ENCODE measurements at regions not wholly inside any gene's neighbourhood (a gene's known extent, or its start where the extent isn't known, plus 50 kb on each side); places are given as distances from the start of the nearest gene placed in this dataset.
"Not testable (repeated sequence)": the region's sequence is repeated elsewhere in the genome, so short reads cannot be mapped to it uniquely, and the experiment has no call there.

DNA sequence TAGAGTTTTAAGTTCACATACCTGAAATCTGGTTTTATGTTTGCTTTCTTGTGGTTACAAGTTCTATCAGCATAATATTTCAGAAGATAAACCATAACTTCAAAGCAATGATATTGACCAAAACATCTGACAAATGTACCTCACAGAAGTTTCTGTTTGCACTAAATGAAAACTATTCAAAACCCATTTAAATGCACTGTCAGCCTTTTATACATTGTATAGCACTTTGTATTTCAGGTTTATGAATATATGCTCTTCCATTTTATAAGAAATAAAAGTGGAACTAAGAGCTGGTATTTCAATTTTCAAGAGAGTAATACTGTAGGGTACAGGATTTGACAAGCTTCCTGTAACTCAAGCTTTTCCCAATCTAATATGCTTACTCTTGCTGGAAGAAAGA, 388.6 kb upstream of the MBL2 start:
- no peak for DNase-seq

DNA sequence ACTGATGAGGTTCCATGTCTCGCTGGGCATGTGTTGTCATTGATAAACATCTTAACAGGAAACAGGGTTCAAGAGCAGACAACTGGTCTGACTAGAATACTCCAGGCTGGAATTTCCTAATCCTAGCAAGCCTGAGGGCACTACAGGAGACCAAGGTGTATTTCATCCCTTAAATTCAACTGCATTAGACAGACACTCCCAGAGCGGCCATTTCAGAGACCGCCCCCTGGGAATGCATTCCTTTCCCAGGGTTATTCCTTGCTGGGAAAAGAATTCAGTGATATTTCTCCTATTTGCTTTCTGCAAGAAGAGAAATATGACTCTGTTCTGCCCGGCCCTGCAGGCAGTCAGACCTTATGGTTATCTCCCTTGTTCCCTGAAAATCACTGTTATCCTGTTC, 383.1 kb upstream of the MBL2 start:
- DNase-seq, result not testable (repeated sequence)

DNA sequence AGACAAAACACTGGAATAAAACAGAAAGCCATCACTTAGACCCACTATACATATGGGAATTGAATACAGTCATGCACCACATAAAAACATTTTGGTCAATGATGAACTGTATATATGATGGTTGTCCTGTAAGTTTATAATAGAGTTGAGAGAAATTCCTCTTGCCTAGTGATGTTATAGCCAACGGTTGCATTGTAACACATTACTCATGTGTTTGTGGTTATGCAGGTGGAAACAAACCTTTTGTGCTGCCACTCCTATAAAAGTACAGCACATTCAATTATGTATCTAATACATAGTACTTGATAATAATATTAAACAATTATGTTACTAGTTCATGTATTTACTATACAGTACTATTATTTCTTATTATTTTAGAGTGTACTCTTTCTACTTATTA, 381.2 kb upstream of the MBL2 start:
- no peak for DNase-seq

DNA sequence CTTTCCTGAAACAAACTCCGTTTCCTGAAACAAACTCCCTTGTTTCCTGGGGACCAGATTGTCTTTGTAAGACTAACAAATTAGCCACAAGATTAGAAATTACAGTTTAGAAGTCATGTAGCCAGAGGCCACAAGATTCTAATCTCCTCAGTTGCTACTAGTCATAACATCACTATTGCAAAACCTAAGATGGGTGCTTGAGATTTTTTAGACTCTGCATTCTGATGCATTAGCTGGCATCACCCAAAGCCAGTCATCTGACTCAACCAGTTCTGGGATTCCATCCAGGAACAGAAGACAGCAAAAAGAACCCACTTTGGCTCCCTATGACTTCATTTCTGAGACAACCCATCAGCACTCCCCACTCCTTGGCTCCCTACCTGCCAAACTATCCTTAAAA, 367.9 kb upstream of the MBL2 start:
- no peak for DNase-seq

DNA sequence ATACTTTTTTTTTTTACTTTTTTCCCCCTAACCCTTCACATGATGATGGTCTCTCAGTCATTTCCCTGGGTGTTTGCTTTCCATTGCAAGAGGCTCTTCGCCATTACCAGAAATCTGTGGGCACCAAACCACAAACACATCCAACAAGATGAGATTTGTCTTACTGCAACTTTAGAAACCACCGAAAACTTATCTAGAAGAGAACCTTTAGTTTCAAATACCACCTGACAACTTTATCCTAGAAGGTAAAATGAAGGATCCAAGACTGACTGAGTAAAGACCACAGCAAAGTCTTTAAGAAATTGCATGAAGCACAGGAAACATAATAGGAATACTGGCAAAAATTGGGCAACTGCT, 363.3 kb upstream of the MBL2 start:
- no peak for DNase-seq

DNA sequence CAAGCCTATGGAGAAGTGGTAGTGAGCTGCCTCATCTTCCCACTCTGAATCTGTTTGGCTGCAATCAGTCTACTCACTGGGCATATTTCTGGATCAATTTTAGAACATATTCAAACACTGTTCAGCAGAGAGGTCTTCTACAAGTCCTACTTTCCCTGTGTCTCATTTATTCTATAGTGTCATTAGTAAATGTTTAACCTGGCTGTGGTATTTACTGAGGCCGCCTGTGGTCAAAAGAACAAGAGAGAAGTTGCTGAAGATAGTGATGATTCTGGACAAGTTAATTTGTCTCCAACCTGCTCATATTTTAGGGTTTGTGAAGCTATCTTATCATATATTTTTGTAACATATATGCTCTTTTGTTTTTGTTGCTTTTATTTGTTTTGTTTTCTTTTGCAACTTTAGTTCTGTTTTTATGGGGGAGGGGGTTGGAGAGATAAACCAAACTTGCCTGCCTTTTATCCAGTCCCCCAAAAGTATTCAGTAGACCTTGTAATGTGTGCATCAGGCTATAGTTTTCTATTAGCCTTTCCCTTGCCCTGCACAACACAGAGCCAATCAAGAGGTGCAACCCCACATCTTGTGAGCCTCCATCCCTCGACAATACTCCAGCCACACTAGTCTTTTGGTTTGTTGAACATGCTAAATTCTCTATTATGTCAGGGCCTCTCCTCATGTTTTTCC, 362.8 kb upstream of the MBL2 start:
- no peak for DNase-seq

DNA sequence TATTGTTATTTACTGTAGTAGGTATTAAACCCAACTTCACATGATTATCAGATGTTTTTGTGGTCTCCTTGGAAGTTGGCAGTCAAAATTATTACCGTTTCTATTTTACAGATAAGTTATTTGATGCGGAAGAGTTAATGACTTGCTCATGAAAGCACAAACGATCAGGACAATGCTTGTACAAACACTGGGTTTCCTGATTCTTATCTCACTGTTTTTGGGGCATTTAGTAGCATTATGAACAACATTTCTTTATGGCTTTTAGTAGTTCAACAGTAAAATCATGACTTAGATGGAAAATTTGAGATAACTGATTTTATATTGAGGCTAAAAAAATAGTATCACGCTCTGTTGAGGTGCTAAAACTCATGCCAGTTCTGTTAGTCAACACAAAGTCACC, 361.5 kb upstream of the MBL2 start:
- no peak for DNase-seq

DNA sequence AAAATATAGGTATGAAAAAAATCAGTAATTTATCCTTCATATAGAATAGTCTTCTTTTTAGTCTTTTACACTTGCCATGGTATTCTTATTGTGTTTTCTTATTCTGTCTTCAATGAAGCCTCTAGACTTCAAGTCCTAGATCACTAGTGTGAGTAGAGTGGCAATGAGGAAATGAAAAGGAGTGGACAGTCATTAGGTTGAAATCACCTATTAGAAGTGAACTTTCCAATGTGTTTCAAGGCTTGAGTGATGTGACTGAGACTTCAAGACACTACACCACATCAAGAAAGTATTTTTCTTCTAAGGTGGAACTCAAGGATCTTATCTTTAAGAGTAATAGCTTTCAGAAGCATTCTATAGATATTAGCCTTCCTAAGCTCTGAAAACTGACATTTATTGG, 357.8 kb upstream of the MBL2 start:
- DNase-seq, result no peak

DNA sequence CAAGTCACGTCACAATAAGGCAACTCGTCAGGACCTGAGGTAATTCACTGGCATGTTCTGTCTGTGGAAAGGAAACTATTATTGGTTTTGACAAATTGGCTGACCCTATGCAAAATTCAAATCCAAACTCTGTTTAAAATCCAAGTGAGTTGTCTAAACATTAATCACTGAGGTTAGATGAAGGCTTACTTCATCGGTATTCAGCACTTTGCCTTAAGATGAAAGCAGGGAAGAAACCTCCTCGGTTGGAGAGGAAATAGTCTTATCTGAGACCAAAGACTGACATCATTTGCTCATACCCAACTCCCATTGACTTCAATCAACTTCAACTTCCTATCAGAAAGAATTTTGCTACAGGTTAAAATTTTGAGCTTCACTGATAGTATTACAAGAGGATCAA, 355.1 kb upstream of the MBL2 start:
- DNase-seq, result no peak

DNA sequence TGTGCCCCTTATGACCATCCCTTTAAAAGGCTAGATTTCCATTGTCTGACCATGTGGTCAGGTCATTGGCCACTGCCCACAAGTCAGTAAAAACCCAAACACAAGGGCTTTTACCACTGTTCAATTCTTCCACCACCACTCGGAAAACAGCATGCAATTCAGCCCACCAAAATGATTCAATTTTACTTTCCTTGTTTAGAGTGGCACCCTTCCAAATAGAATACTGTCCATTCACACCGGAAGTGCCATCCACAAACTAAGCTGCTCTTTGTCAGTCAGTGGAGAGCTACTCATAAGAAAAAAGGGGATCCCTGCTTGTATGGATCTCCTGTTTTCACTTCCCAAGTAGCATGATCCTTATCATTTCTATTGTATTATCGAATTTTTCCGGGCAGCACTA, 350.7 kb upstream of the MBL2 start:
- DNase-seq, result no peak

DNA sequence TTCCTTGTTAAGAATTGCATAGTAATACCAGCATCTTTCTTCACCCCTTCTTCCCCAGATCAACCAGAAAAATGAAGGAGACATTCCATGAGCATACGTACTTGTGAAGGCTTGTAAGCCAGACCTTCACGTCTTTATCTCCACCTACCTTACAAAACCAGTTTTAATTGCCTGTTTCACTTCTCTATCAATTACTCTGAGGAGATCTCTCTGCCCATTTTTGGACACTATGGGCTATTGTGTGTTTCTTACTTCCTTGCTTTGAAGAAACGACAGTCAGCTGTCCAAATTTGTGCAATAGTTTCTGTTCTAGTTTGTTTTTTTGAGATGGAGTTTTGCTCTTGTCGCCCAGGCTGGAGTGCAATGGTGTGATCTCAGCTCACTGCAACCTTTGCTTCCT, 349.7 kb upstream of the MBL2 start:
- DNase-seq, result no peak

DNA sequence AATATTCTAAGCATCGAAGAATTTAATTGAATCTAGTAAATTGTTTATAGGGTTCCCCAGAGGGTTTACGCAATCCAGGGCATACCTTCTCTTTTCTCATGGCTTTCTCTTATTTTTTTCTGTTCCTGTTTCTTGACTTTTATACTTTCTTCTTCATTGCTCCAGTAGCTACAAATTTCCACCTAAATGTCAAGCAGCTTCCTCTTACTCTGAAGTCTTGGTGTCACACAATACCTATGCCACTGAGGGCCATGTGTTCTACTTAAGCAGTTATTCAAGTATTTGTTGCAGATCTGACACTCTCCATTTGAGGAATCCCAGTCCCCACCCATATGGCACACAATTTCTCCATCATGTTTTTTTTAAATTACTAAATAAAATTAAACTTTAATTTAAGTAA, 343.1 kb upstream of the MBL2 start:
- DNase-seq, result no peak

DNA sequence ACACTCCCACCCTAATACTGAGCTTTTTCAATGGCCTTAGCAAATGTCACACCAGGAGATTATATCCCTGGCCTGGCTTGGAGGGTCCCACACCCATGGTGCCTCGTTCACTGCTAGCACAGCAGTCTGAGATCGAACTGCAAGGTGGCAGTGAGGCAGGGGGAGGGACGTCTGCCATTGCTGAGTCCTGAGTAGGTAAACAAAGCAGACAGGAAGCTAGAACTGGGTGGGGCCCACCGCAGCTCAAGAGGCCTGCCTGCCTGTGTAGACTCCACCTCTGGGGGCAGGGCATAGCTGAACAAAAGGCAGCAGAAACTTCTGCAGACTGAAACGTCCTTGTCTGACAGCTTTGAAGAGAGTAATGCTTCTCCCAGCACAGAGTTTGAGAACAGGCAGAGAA, 338.9 kb upstream of the MBL2 start:
- no peak for DNase-seq

DNA sequence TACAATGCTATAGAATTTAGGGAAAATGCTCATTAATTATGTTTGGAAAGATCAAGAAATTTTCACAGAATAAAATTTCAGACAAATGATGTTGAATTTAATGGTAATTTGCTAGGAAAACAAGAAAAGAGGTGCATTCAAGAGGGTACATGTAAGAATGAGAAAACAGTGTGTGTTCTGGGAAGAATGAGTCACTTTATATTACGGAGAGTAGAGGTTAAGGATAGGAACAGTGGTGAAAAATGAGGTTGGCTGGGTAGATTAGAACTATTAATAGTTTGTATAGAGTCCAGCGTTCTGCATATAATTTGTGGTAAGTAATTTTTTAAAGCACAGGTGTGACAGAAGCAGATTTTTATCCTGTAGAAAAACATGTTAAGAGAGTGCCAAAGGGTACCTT, 336.7 kb upstream of the MBL2 start:
- no peak for DNase-seq

DNA sequence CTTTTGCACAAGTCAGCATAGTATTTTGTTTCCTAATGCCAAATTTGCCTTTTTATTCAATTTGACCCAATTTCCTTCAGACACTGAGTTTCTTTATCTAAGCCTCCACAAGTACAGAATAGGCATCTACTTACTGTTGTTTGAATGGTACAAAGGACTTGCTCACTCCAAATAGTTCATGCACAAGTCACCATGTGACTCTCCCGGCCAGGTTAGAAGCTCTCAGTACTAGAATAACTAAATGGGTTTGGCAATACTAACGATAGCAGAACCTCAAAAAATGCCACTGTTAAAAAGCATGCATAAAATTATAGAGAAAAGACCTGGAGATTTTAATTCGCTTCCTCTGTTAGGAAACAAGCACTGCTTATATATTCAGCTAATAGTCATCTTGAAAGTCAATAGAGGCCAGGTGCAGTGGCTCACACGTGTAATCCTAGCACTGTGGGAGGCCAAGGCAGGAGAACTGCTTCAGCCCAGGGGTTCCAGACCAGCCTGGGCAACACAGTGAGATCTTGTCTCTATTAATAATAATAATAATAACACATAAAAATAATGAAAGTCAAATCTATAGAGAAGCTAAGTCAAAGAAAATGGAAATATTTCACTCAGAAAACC, 335.8 kb upstream of the MBL2 start:
- no peak for DNase-seq

DNA sequence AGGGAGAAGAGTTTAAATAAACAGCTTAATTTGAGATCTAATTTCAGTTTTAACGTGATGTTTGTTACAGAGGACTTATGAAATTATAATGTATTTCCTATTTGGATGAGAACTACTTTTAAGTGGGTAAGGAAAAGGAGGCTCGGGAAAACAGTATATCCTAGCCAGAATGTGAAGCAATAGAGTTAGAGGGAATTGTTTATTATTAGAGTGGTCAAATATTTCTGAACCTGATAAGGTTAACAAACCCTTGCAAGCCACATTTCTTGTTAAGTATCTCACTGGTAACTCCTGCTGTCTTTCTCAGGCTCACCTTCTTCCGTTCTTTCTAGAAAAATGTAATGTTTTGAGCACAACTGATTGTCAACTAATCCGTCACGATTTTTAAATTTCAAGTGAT, 335.1 kb upstream of the MBL2 start:
- no peak for DNase-seq

DNA sequence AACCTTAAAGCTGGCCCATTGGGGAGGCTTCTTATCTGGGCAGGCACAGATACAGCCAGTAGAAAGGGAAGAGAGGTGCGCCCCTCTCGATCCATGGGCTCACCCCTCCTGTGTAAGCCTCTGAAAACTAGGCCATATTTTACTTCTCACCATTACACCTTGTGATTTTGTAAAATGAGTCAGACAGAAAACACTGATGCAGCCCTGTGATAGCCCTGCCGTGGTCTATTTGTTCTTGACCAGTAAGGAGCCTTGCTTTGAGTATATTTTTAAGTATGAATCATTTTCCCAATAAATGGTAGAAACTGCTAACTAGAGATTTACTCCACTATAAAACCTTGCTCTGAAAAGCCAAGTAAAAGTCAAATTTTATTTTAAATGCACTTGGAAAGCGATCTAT, 329.8 kb upstream of the MBL2 start:
- DNase-seq, result no peak

DNA sequence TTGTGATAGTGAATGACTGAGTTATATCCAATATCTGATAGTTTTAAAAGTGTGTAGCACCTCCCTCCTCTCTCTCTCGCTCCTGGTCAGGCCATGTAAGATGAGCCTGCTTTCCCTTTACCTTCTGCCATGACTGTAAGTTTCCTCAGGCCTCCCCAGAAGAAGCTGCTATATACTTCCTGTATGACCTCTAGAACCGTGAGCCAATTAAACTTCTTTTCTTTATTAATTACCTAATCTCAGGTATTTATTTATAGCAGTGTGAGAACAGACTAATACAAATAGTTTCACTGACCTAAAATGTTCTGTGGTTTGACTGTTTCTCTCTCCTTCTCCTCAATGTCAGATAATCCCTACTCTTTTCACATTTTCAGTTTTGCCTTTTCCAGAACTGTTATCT, 321.3 kb upstream of the MBL2 start:
- no peak for DNase-seq

DNA sequence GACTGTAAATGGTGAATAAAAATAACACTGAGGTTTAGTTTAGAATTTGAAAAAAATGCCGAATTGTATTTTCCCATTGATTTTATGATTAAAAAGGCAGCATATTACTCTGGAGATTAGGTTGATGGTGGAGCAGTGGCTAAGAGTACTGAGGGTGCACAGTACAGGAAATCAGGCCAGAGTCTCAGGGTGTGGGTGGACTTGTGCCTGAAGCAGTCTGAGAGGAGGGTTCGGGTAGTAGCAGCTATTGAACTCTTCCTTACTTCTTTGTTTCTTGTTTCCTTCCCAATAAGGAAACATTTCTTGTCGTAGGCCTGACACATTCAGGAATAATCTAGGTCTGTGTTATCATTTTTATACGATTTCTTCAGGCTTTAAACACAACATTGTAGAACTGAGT, 319.0 kb upstream of the MBL2 start:
- DNase-seq, result no peak

DNA sequence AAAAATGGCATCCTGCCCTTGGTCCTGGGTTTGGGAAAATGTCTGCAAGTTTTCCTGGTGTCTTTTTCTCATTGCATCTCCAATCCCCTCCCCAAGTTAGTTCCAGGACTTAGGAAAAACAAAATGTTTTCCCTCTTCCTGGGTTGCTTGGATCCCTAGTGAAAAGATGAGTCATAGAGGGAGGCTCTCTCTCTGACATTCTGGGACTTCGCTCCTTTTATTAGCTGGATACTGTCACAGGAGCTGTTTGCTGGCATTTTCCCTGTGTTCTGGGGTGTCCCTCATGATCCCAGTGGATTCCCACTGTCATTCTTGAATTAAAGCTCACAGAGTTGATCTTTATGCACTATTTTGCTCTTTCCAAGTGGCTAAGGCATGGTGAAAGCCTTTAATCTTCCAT, 316.4 kb upstream of the MBL2 start:
- no peak for DNase-seq

DNA sequence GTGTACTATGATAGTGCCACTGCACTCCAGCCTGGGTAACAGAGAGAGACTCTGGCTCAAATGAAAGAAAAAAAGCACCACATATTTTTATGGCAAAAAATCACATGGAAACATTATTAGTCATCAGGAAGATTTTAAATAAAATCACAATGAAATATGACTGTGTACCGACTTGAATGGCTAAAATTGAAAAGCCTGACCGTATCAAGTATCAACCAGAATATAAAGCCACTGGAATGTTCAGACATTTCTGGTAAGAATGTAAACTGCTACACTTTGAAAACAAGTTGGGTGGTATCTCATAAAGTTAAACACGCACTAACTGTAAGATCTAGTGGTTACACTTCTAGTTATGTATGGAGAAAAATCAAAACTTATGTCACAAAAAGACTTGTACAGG, 306.7 kb upstream of the MBL2 start:
- DNase-seq, result no peak

DNA sequence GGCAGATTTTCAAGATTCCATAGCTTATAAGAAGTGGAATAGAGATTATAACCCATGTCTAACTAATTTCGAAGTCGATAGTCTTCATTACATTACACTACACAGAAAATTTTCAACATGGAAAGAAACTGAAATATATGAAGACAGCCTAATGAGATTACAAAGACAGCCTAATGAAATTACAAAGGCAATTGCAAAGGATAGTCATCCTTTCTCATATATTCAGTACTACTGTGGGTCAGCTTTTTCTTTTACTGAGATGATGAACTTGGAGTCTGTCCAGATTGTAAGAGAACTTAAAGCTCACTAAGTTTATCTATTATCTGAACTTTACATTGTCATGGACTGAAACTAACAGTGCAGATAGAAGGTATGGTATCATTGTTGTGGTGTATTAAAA, 304.4 kb upstream of the MBL2 start:
- no peak for DNase-seq

DNA sequence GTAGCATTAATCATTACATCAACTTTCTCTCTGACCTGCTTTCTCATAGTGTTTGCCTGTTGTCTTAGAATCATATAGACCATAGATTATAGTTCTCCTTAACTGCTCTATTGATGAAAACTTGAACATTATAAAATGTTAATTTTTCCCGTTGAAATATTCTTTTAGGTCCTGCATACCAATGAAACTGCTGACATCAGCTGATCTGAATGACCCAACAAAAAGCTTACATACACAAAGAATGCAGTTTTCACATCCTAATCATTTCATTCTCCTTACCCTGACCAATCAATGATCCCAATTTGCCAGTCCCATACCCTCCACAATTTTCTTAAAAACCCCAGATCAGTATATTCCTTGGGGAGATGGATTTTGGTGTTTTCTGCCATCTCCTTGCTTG, 302.9 kb upstream of the MBL2 start:
- no peak for DNase-seq

DNA sequence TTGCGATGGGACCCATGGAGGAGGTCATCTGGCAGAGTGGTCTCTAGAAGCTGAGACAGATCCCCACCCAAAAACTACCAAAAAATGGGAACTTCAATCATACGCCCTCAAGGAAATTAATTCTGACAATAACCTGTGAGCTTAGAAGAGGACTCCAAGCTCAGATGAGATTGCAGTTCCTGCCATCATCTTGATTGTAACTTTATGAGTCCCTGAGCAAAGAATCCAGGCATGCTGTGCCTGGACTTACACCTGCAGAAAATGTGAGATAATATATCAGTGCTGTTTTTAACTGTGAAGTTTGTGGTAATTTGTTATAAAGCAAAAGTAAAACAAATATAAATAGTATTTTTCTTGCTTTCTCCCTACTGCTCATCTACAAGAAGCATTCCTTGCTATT, 299.6 kb upstream of the MBL2 start:
- no peak for DNase-seq
